Smooth muscle cell (in vitro differentiated cells): ENCODE measurements at regions not wholly inside any gene's neighbourhood (a gene's known extent, or its start where the extent isn't known, plus 50 kb on each side); places are given as distances from the start of the nearest gene placed in this dataset.

Source experiments
- DNase-seq: peaks from one replicate; lab custom pipeline; 2025; ENCODE audit not compliant: unreplicated experiment; lab: John Stamatoyannopoulos, UW
- H2AFZ ChIP-seq: fragments of 200-600 bp; sonication (generic); 2 replicates; pipeline ENCODE4 v1.6.0; 2016; ENCODE audit warnings: antibody characterized with exemption, low read depth, mild to moderate bottlenecking
- H3F3A ChIP-seq: fragments of 200-600 bp; sonication (generic); 2 replicates; pipeline ENCODE4 v1.6.0; 2017; ENCODE audit warnings: antibody characterized with exemption, low read depth
- H3K27ac ChIP-seq: fragments of 200-600 bp; sonication (generic); 2 replicates; pipeline ENCODE4 v1.5.1; 2016; ENCODE audit warnings: low read depth, mild to moderate bottlenecking
- H3K27me3 ChIP-seq: fragments of 200-600 bp; sonication (generic); 2 replicates; pipeline ENCODE4 v1.6.1; 2016; ENCODE audit warnings: low read depth, mild to moderate bottlenecking
- H3K36me3 ChIP-seq: fragments of 200-600 bp; sonication (generic); 2 replicates; pipeline ENCODE4 v1.5.1; 2016; ENCODE audit warnings: low read depth
- H3K4me1 ChIP-seq: fragments of 200-600 bp; sonication (generic); 2 replicates; pipeline ENCODE4 v1.5.1; 2016; ENCODE audit warnings: low read depth
- H3K4me2 ChIP-seq: fragments of 200-600 bp; sonication (generic); 2 replicates; pipeline ENCODE4 v1.6.0; 2016; ENCODE audit warnings: mild to moderate bottlenecking
- H3K4me3 ChIP-seq: fragments of 200-600 bp; sonication (generic); 2 replicates; pipeline ENCODE4 v1.5.1; 2016; ENCODE audit warnings: mild to moderate bottlenecking
- H3K79me2 ChIP-seq: fragments of 200-600 bp; sonication (generic); 2 replicates; pipeline ENCODE4 v1.6.0; 2016; ENCODE audit warnings: low read depth, mild to moderate bottlenecking
- H3K9ac ChIP-seq: fragments of 200-600 bp; sonication (generic); 2 replicates; pipeline ENCODE4 v1.6.0; 2016; ENCODE audit warnings: low read depth
- H3K9me3 ChIP-seq: fragments of 200-600 bp; sonication (generic); replicated peaks from 2 replicates; pipeline ENCODE4 v1.5.1; 2016; ENCODE audit warnings: low read depth
- H4K20me1 ChIP-seq: fragments of 200-600 bp; sonication (generic); 2 replicates; pipeline ENCODE4 v1.6.0; 2016; ENCODE audit warnings: low read depth
- WGBS: methylation state at CpG from one replicate; pipeline ENCODE4 v1.1.7; 2016; ENCODE audit warnings: low lambda C conversion rate; 5-methylcytosine and 5-hydroxymethylcytosine counted together
- TF ChIP-seq, protein P1 (sequence below): fragments of 200-600 bp; sonication (generic); IDR thresholded peaks from 2 replicates; pipeline ENCODE4 v1.5.1; 2017; ENCODE audit warnings: borderline replicate concordance, mild to moderate bottlenecking, antibody characterized with exemption; ENCODE audit not compliant: insufficient read depth, poor library complexity, severe bottlenecking

DNA sequence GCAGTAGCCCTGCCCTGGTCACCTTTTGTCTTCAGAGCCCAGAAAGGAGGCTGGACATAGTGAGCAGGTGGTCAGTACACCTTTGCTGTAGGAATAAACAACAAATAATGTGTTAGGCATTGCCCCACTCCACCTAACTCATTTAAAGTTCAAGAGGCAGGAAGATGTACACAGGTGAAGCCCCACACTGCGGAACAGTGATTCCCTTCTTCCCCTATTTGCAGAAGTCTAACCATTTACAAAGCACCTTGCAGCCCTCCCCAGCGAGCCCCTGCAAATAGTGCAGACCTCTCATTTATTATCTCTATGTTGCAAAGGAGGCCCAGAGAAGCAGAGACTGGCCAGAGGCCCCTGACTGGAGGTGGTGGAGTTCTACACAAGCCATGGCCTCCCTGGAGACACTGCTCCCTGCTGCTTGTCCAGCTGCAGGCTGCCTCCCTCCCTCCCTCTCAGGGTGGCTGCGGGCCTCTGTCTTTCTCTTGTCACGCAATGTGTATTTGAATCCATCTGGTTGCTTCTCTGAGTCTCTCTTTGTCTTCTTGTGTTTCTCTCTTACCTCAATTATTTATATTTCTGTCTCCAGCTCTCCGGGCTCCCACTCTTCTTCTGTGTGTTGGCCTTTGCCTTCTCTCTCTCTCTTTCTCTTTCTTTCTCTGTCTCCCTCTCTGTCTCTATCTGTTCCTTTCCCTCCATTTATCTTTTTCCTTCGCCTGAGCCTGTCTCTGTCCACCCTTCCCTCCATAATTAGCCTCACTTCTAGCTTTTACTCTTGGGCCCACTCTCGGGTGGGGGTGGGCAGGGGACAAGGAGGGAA is 59.1 kb upstream of the PRDM11 start:
- Histone ChIP-seq H3K4me2 (no peak overlapping the region), H3K36me3 (no peaks in the 10 kb centered on the region), H2AFZ (no peak overlapping the region), H4K20me1 (no peaks in the 10 kb centered on the region), H3K27me3 (peaks cover 23% of the 10 kb centered on the region), H3K4me3 (no peak overlapping the region), H3K27ac (no peak overlapping the region), H3K9ac (no peak overlapping the region), H3K79me2 (no peaks in the 10 kb centered on the region), H3F3A (no peaks in the 10 kb centered on the region), H3K4me1 (peaks cover 29% of the 10 kb centered on the region), H3K9me3 (no peaks in the 10 kb centered on the region)
- TF ChIP-seq, protein P1, sequence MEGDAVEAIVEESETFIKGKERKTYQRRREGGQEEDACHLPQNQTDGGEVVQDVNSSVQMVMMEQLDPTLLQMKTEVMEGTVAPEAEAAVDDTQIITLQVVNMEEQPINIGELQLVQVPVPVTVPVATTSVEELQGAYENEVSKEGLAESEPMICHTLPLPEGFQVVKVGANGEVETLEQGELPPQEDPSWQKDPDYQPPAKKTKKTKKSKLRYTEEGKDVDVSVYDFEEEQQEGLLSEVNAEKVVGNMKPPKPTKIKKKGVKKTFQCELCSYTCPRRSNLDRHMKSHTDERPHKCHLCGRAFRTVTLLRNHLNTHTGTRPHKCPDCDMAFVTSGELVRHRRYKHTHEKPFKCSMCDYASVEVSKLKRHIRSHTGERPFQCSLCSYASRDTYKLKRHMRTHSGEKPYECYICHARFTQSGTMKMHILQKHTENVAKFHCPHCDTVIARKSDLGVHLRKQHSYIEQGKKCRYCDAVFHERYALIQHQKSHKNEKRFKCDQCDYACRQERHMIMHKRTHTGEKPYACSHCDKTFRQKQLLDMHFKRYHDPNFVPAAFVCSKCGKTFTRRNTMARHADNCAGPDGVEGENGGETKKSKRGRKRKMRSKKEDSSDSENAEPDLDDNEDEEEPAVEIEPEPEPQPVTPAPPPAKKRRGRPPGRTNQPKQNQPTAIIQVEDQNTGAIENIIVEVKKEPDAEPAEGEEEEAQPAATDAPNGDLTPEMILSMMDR = no peak
- WGBS = 73% methylated on average over 7 of the region's 7 CpGs
- DNase-seq = no peak

DNA sequence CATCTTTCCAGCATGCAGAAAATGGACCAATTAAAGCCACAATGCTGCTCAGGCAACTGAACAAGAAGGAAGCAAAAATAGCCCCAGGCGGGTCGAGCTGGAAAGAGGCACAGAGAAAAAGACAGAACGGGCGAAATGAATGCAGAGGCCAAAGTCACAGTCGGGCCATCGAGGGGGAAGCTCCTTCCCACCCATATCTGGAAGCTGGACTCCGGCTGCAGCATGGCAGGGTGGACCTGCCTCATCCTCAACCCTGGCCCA is 58.6 kb upstream of the PRDM11 start:
- no peaks in the 10 kb centered on the region for H4K20me1 ChIP-seq
- H3K9ac ChIP-seq = no peak overlapping the region
- H3K4me1 ChIP-seq = peaks cover 33% of the 10 kb centered on the region
- no peaks in the 10 kb centered on the region for H3F3A ChIP-seq
- TF ChIP-seq, protein P1 = no peak
- no peak overlapping the region for H3K4me3 ChIP-seq
- H3K27ac ChIP-seq = no peak overlapping the region
- WGBS = 78% methylated on average over 7 of the region's 7 CpGs
- peaks cover 17% of the 10 kb centered on the region for H3K27me3 ChIP-seq
- DNase-seq = no peak
- no peaks in the 10 kb centered on the region for H3K9me3 ChIP-seq
- no peak overlapping the region for H2AFZ ChIP-seq
- no peaks in the 10 kb centered on the region for H3K79me2 ChIP-seq
- no peak overlapping the region for H3K4me2 ChIP-seq
- H3K36me3 ChIP-seq = no peaks in the 10 kb centered on the region

DNA sequence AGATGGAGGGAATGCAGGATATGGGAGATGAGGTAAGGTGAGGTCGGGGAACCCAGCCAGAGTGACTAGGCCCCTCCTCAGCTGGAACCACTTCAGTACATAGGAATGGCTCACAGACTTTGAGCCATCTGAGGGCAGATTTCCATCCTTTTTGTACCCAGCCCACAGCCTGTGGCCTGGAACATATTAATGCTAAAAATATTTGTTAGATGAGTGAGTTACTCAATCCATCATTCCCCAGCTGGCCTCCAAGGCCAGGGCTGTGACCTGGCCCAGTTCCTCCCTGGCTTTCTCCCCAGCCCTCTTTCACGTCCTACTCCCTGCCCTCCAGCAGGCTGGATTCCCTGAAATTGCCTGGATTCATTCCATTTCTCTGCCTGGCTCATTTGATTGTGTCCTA is 57.2 kb upstream of the PRDM11 start:
- H3F3A ChIP-seq = no peaks in the 10 kb centered on the region
- H3K4me2 ChIP-seq = no peak overlapping the region
- peaks cover 29% of the 10 kb centered on the region for H3K4me1 ChIP-seq
- TF ChIP-seq, protein P1 = no peak
- 44% methylated on average over 2 of the region's 2 CpGs for WGBS
- no peak overlapping the region for H3K27ac ChIP-seq
- no peak overlapping the region for H2AFZ ChIP-seq
- no peaks in the 10 kb centered on the region for H3K9me3 ChIP-seq
- DNase-seq = no peak
- H3K27me3 ChIP-seq = peaks cover 6% of the 10 kb centered on the region
- no peak overlapping the region for H3K9ac ChIP-seq
- H3K4me3 ChIP-seq = no peak overlapping the region
- H3K79me2 ChIP-seq = no peaks in the 10 kb centered on the region
- H4K20me1 ChIP-seq = no peaks in the 10 kb centered on the region
- no peaks in the 10 kb centered on the region for H3K36me3 ChIP-seq
